ENCODE measurements at regions not wholly inside any gene's neighbourhood (a gene's known extent, or its start where the extent isn't known, plus 50 kb on each side); places are given as distances from the start of the nearest gene placed in this dataset.

GRCh38 chr20:10949930-10950783 is 276.4 kb upstream of the JAG1 start:
- Histone ChIP-seq H3K9me3 (no peaks in the 10 kb centered on the region), H3K4me3 (ENCODE audit: low read depth in 2 of 2, low read length in 1 of 2) (no peak overlapping the region), H3K36me3 (replicated peaks in 1 of 2; ENCODE audit: control insufficient read depth in 1 of 2, insufficient read depth in 2 of 2, low read length in 1 of 2) (no peaks in the 10 kb centered on the region), H3K79me2 (ENCODE audit: insufficient read depth) (no peaks in the 10 kb centered on the region), H3K9ac (no peak overlapping the region), H3K27me3 (ENCODE audit: insufficient read depth) (no peaks in the 10 kb centered on the region), H3K27ac (ENCODE audit: low read depth in 2 of 2, low read length in 1 of 2) (no peak overlapping the region), H3K4me1 (ENCODE audit: control insufficient read depth in 1 of 2, insufficient read depth in 2 of 2, low read depth in 1 of 2, low read length in 1 of 2) (no peaks in the 10 kb centered on the region), H4K20me1 (ENCODE audit: insufficient read depth) (no peaks in the 10 kb centered on the region), H2AFZ (ENCODE audit: low read depth) (no peak overlapping the region), H3K9me2 (no peaks in the 10 kb centered on the region), H3F3A (replicated peaks; ENCODE audit: insufficient read depth) (no peaks in the 10 kb centered on the region), H3K4me2 (no peak overlapping the region)
- CTCF ChIA-PET = no interaction called here
- 82% methylated on average over 5 of the region's 5 CpGs for WGBS (ENCODE audit: low lambda C conversion rate)
- TF ChIP-seq EP300 (IDR thresholded peaks at IDR 0.05; ENCODE audit: borderline replicate concordance in 1 of 2, low read depth in 1 of 2, low read length in 1 of 2) (no peak), CTCF (IDR thresholded peaks at IDR 0.05) (no peak), NRF1 (IDR thresholded peaks at IDR 0.05; ENCODE audit: low read depth, low read length) (no peak), SMC3 (IDR thresholded peaks at IDR 0.05; ENCODE audit: low read depth, low read length) (no peak), ZBTB33 (IDR thresholded peaks at IDR 0.05; ENCODE audit: borderline replicate concordance, low read depth) (no peak), MEF2A (IDR thresholded peaks at IDR 0.05; ENCODE audit: borderline replicate concordance, low read depth) (no peak), FOSL2 (IDR thresholded peaks at IDR 0.05; ENCODE audit: borderline replicate concordance, low read depth) (no peak), EZH2phosphoT487 (IDR thresholded peaks at IDR 0.05; ENCODE audit: borderline replicate concordance, low read depth) (no peak), FOXJ3 (CRISPR knock-in tag; IDR thresholded peaks at IDR 0.05) (no peak)
- no peak for DNase-seq
- POLR2A ChIA-PET = no interaction called here

- Histone ChIP-seq H3K9ac (no peak overlapping the region), H3K36me3 (replicated peaks in 1 of 2; ENCODE audit: control insufficient read depth in 1 of 2, insufficient read depth in 2 of 2, low read length in 1 of 2) (no peaks in the 10 kb centered on the region), H3K4me1 (ENCODE audit: control insufficient read depth in 1 of 2, insufficient read depth in 2 of 2, low read depth in 1 of 2, low read length in 1 of 2) (no peaks in the 10 kb centered on the region), H4K20me1 (ENCODE audit: insufficient read depth) (no peaks in the 10 kb centered on the region), H3K79me2 (ENCODE audit: insufficient read depth) (no peaks in the 10 kb centered on the region), H3K4me3 (ENCODE audit: low read depth in 2 of 2, low read length in 1 of 2) (no peak overlapping the region), H3K27ac (ENCODE audit: low read depth in 2 of 2, low read length in 1 of 2) (no peak overlapping the region), H3F3A (replicated peaks; ENCODE audit: insufficient read depth) (no peaks in the 10 kb centered on the region), H3K27me3 (ENCODE audit: insufficient read depth) (no peaks in the 10 kb centered on the region), H2AFZ (ENCODE audit: low read depth) (no peak overlapping the region), H3K4me2 (no peak overlapping the region), H3K9me2 (no peaks in the 10 kb centered on the region), H3K9me3 (no peaks in the 10 kb centered on the region)
- no peak for DNase-seq
- ChIA-PET POLR2A (no interaction called here), CTCF (no interaction called here)
- 22% methylated on average over 2 of the region's 2 CpGs for WGBS (ENCODE audit: low lambda C conversion rate)
- no peak for TF ChIP-seq FOSL2 (IDR thresholded peaks at IDR 0.05; ENCODE audit: borderline replicate concordance, low read depth)
- no peak for TF ChIP-seq NFIC (IDR thresholded peaks at IDR 0.05; ENCODE audit: borderline replicate concordance)
- TF ChIP-seq GATA2 (CRISPR knock-in tag; IDR thresholded peaks at IDR 0.05) = no peak
- no peak for TF ChIP-seq SMC3 (IDR thresholded peaks at IDR 0.05; ENCODE audit: low read depth, low read length)
- TF ChIP-seq PBX3 (IDR thresholded peaks at IDR 0.05) = no peak
- TF ChIP-seq EZH2phosphoT487 (IDR thresholded peaks at IDR 0.05; ENCODE audit: borderline replicate concordance, low read depth) = no peak
- TF ChIP-seq ZBTB33 (IDR thresholded peaks at IDR 0.05; ENCODE audit: borderline replicate concordance, low read depth) = no peak
- no peak for TF ChIP-seq USF1 (IDR thresholded peaks at IDR 0.05; ENCODE audit: borderline replicate concordance, low read depth)
- TF ChIP-seq IRF3 (IDR thresholded peaks at IDR 0.05; ENCODE audit: low read depth, low read length) = no peak
- TF ChIP-seq GABPA (IDR thresholded peaks at IDR 0.05; ENCODE audit: low read depth) = no peak
- TF ChIP-seq YY1 (IDR thresholded peaks at IDR 0.05; ENCODE audit: low read depth) = no peak
- TF ChIP-seq FOXM1 (IDR thresholded peaks at IDR 0.05; ENCODE audit: low read depth) = no peak
Observed at GRCh38 chr20:10951216-10951615, 277.4 kb upstream of the JAG1 start.
